OCI-LY7 (cell line): ENCODE measurements at regions not wholly inside any gene's neighbourhood (a gene's known extent, or its start where the extent isn't known, plus 50 kb on each side); places are given as distances from the start of the nearest gene placed in this dataset.

Experiments
- BruUV-seq: library from RNA; stranded (reverse); fragments of 400-500 nt; replicated peaks from 2 replicates; lab custom pipeline; 2021; lab: Mats Ljungman, UMichigan
- CTCF ChIA-PET: fragments of 300-600 bp; sonication (Branson Sonifier 250); formaldehyde crosslinking; loops from one replicate; lab custom pipeline; 2022; ENCODE audit warnings: antibody characterized with exemption; ENCODE audit not compliant: unreplicated experiment; lab: Charles Lee
- POLR2A ChIA-PET: fragments of 300-600 bp; sonication (Branson Sonifier 250); formaldehyde crosslinking; loops from one replicate; lab custom pipeline; 2022; ENCODE audit warnings: antibody characterized with exemption; lab: Charles Lee
- DNase-seq: peaks from one replicate; pipeline ENCODE4 v3.0.0-alpha.2; 2015; ENCODE audit warnings: low spot score
- H2AFZ ChIP-seq: fragments of 200-600 bp; sonication (generic), shearing (Covaris generic); 2 replicates; pipeline ENCODE4 v1.6.1; 2014; ENCODE audit warnings: mild to moderate bottlenecking, antibody characterized with exemption, low read length, moderate library complexity
- H3K27ac ChIP-seq: fragments of 200-600 bp; sonication (generic); 2 replicates; pipeline ENCODE4 v1.5.1; 2014; ENCODE audit warnings: mixed run types, low read depth, mild to moderate bottlenecking, moderate library complexity, low read length, inconsistent platforms; ENCODE audit not compliant: poor library complexity, severe bottlenecking
- H3K36me3 ChIP-seq: fragments of 200-600 bp; sonication (generic); 2 replicates; pipeline ENCODE4 v1.6.1; 2014; ENCODE audit warnings: mild to moderate bottlenecking, antibody characterized with exemption, low read length, moderate library complexity, mixed read lengths; ENCODE audit not compliant: insufficient read depth
- H3K4me1 ChIP-seq: fragments of 200-600 bp; sonication (generic); 2 replicates; pipeline ENCODE4 v1.5.1; 2014; ENCODE audit warnings: mild to moderate bottlenecking, low read length; ENCODE audit not compliant: insufficient read depth, poor library complexity, severe bottlenecking
- H3K4me2 ChIP-seq: fragments of 200-600 bp; sonication (generic); 2 replicates; pipeline ENCODE4 v1.6.1; 2014; ENCODE audit warnings: mild to moderate bottlenecking, low read length
- H3K4me3 ChIP-seq: fragments of 200-600 bp; sonication (generic); 2 replicates; pipeline ENCODE4 v1.5.1; 2014; ENCODE audit warnings: mild to moderate bottlenecking, low read depth, low read length; ENCODE audit not compliant: poor library complexity, severe bottlenecking
- H3K79me2 ChIP-seq: fragments of 200-600 bp; sonication (generic); 2 replicates; pipeline ENCODE4 v1.6.1; 2016; ENCODE audit warnings: low read depth, mild to moderate bottlenecking, low read length, moderate library complexity, mixed read lengths; ENCODE audit not compliant: insufficient read depth
- H3K9me2 ChIP-seq: fragments of 200-600 bp; sonication (generic); 2 replicates; pipeline ENCODE4 v1.6.1; 2016; ENCODE audit warnings: mild to moderate bottlenecking, low read length, mixed read lengths; ENCODE audit not compliant: insufficient read depth
- H3K9me3 ChIP-seq: fragments of 200-600 bp; sonication (generic); 2 replicates; pipeline ENCODE4 v1.6.1; 2014; ENCODE audit warnings: mild to moderate bottlenecking, mixed run types, low read length, mixed read lengths
- H4K20me1 ChIP-seq: fragments of 200-600 bp; sonication (generic); 2 replicates; pipeline ENCODE4 v1.6.1; 2014; ENCODE audit warnings: mild to moderate bottlenecking, antibody characterized with exemption, low read length, moderate library complexity, mixed read lengths; ENCODE audit not compliant: insufficient read depth
- CTCF ChIP-seq: fragments of 200-600 bp; sonication (generic); conservative IDR thresholded peaks from 2 replicates; pipeline ENCODE4 v1.5.1; 2014; ENCODE audit warnings: mild to moderate bottlenecking, antibody characterized with exemption, low read length, moderate library complexity, mixed read lengths
- EZH2phosphoT487 ChIP-seq: fragments of 200-600 bp; sonication (generic); IDR thresholded peaks from 2 replicates; pipeline ENCODE4 v1.6.1; 2018; ENCODE audit warnings: low read depth, borderline replicate concordance, mild to moderate bottlenecking, mixed run types, antibody characterized with exemption, low read length, moderate library complexity, mixed read lengths
- intact Hi-C: fragments of 100-400 bp; cut with micrococcal nuclease; formaldehyde crosslinking; loops from one replicate; pipeline ENCODE4 v1.10.0; 2022; ENCODE audit not compliant: unreplicated experiment

GRCh38 chr6:67393356-67393755 lies 1241.7 kb upstream of the ADGRB3 start:
- intact Hi-C loops, result no loop called here
- CTCF ChIA-PET, result no interaction called here
- H3K4me2 ChIP-seq, result no peak overlapping the region
- no peak overlapping the region for H3K27ac ChIP-seq
- no peak for DNase-seq
- no TSS peak for BruUV-seq
- H3K4me3 ChIP-seq, result no peak overlapping the region
- POLR2A ChIA-PET, result no interaction called here
- no peak for TF ChIP-seq CTCF
- TF ChIP-seq EZH2phosphoT487, result no peak
- H3K9me2 ChIP-seq, result 0 out of 2 replicates have a peak, but pooled peaks cover 4% of the 10 kb centered on the region
- no peaks in the 10 kb centered on the region for H3K4me1 ChIP-seq
- peaks cover 21% of the 10 kb centered on the region; the same call in 1 of the 2 replicates for H3K9me3 ChIP-seq
- H3K79me2 ChIP-seq, result no peaks in the 10 kb centered on the region
- no peaks in the 10 kb centered on the region; the same call in 1 of the 2 replicates for H3K36me3 ChIP-seq
- no peaks in the 10 kb centered on the region for H4K20me1 ChIP-seq
- no peak overlapping the region for H2AFZ ChIP-seq

- CTCF ChIA-PET, result no interaction called here
- no TSS peak for BruUV-seq
Observed at GRCh38 chr6:67391955-67392354, 1243.1 kb upstream of the ADGRB3 start.

More at GRCh38 chr6:67391955-67392354, 1243.1 kb upstream of the ADGRB3 start:
- Histone ChIP-seq H3K9me2 (0 out of 2 replicates have a peak, but pooled peaks cover 4% of the 10 kb centered on the region), H3K9me3 (peaks cover 21% of the 10 kb centered on the region; the same call in 1 of the 2 replicates), H3K27ac (no peak overlapping the region), H3K79me2 (no peaks in the 10 kb centered on the region), H4K20me1 (no peaks in the 10 kb centered on the region), H2AFZ (no peak overlapping the region; the same call in 1 of the 2 replicates), H3K36me3 (no peaks in the 10 kb centered on the region; the same call in 1 of the 2 replicates), H3K4me1 (no peaks in the 10 kb centered on the region), H3K4me2 (no peak overlapping the region), H3K4me3 (no peak overlapping the region)
- intact Hi-C loops, result no loop called here
- no peak for TF ChIP-seq EZH2phosphoT487
- TF ChIP-seq CTCF, result no peak
- POLR2A ChIA-PET, result interaction anchor here (0.5 to 1.6 kb wide), 2 partner anchors 10 to 339 kb away, joined by 4 to 10 read pairs; no protein-coding TSS in a partner anchor
- DNase-seq, result no peak
